HEK293T (cell line): ENCODE measurements at regions not wholly inside any gene's neighbourhood (a gene's known extent, or its start where the extent isn't known, plus 50 kb on each side); places are given as distances from the start of the nearest gene placed in this dataset.

Experiments used
- CTCF ChIA-PET: fragments of 350-600 bp; formaldehyde crosslinking; extraction: SDS; loops from one replicate; lab custom pipeline; 2021; ENCODE audit warnings: antibody characterized with exemption, inconsistent platforms; lab: Yijun Ruan, JAX
- POLR2A ChIA-PET: fragments of 350-600 bp; formaldehyde crosslinking; extraction: SDS; loops from one replicate; lab custom pipeline; 2020; ENCODE audit warnings: antibody characterized with exemption, inconsistent platforms; lab: Yijun Ruan, JAX
- DNase-seq: peaks from one replicate; pipeline ENCODE4 v3.0.0; 2012; ENCODE audit warnings: mixed read lengths; ENCODE audit errors: extremely low spot score
- ARNT ChIP-seq: fragments of 450-650 bp; IDR thresholded peaks from 2 replicates; pipeline ENCODE4 v1.6.1; 2017; ENCODE audit warnings: mild to moderate bottlenecking
- BHLHE40 ChIP-seq: fragments of 450-650 bp; IDR thresholded peaks from 2 replicates; pipeline ENCODE4 v1.6.1; 2016; ENCODE audit warnings: mild to moderate bottlenecking, moderate library complexity, borderline replicate concordance
- CTBP1 ChIP-seq: fragments of 450-650 bp; IDR thresholded peaks from 2 replicates; pipeline ENCODE4 v1.6.1; 2016; ENCODE audit warnings: borderline replicate concordance
- ELF4 ChIP-seq: fragments of 450-650 bp; IDR thresholded peaks from 2 replicates; pipeline ENCODE4 v1.6.1; 2017; ENCODE audit warnings: antibody characterized with exemption
- FOXA1 ChIP-seq: fragments of 450-650 bp; IDR thresholded peaks from 2 replicates; pipeline ENCODE4 v1.6.1; 2016; ENCODE audit warnings: mild to moderate bottlenecking
- FOXK2 ChIP-seq: fragments of 450-650 bp; IDR thresholded peaks from 2 replicates; pipeline ENCODE4 v1.6.1; 2016; ENCODE audit warnings: mild to moderate bottlenecking
- FOXM1 ChIP-seq: fragments of 450-650 bp; IDR thresholded peaks from 2 replicates; pipeline ENCODE4 v1.6.1; 2017; ENCODE audit warnings: mild to moderate bottlenecking, borderline replicate concordance
- HDGF ChIP-seq: fragments of 450-650 bp; IDR thresholded peaks from 2 replicates; pipeline ENCODE4 v1.6.1; 2017; ENCODE audit warnings: antibody characterized with exemption, borderline replicate concordance
- L3MBTL2 ChIP-seq: fragments of 450-650 bp; conservative IDR thresholded peaks from 2 replicates; pipeline ENCODE4 v1.6.1; 2016; ENCODE audit warnings: mild to moderate bottlenecking
- LEF1 ChIP-seq: fragments of 450-650 bp; IDR thresholded peaks from 2 replicates; pipeline ENCODE4 v1.6.1; 2017; ENCODE audit warnings: mild to moderate bottlenecking, borderline replicate concordance
- NFRKB ChIP-seq: fragments of 450-650 bp; IDR thresholded peaks from 2 replicates; pipeline ENCODE4 v1.6.1; 2016; ENCODE audit warnings: mild to moderate bottlenecking, moderate library complexity
- PKNOX1 ChIP-seq: fragments of 450-650 bp; IDR thresholded peaks from 2 replicates; pipeline ENCODE4 v1.6.1; 2016
- SP1 ChIP-seq: fragments of 450-650 bp; IDR thresholded peaks from 2 replicates; pipeline ENCODE4 v1.6.1; 2017
- SUZ12 ChIP-seq: fragments of 450-650 bp; IDR thresholded peaks from 2 replicates; pipeline ENCODE4 v1.6.1; 2016; ENCODE audit warnings: mild to moderate bottlenecking
- TARDBP ChIP-seq: fragments of 450-650 bp; IDR thresholded peaks from 2 replicates; pipeline ENCODE4 v1.6.1; 2016
- ZNF384 ChIP-seq: fragments of 450-650 bp; IDR thresholded peaks from 2 replicates; pipeline ENCODE4 v1.6.1; 2016

GRCh38 chr19:5230730-5231555 lies 109.7 kb downstream of the PTPRS start:
- TF ChIP-seq NFRKB, result no peak
- TF ChIP-seq CTBP1, result no peak
- no peak for TF ChIP-seq BHLHE40
- no peak for TF ChIP-seq ELF4
- no peak for TF ChIP-seq ARNT
- TF ChIP-seq FOXM1, result no peak
- TF ChIP-seq L3MBTL2, result no peak
- no peak for TF ChIP-seq HDGF
- TF ChIP-seq SP1, result no peak
- no peak for TF ChIP-seq SUZ12
- no peak for TF ChIP-seq TARDBP
- TF ChIP-seq FOXA1, result no peak
- DNase-seq, result no peak
- POLR2A ChIA-PET, result no interaction called here
- CTCF ChIA-PET, result no interaction called here

GRCh38 chr19:5229778-5230335 lies 110.8 kb downstream of the PTPRS start:
- ChIA-PET POLR2A (no interaction called here), CTCF (no interaction called here)
- TF ChIP-seq BHLHE40 (no peak), CTBP1 (no peak), FOXM1 (no peak), FOXA1 (no peak), ZNF384 (no peak), NFRKB (no peak), ARNT (no peak), FOXK2 (no peak), L3MBTL2 (no peak), ELF4 (no peak), SUZ12 (no peak), TARDBP (no peak), HDGF (no peak), PKNOX1 (no peak), LEF1 (no peak)
- no peak for DNase-seq

- DNase-seq, result peak; percentile 41
- CTCF ChIA-PET, result no interaction called here
- TF ChIP-seq BHLHE40, result no peak
- no peak for TF ChIP-seq PKNOX1
- TF ChIP-seq TARDBP, result no peak
- TF ChIP-seq LEF1, result no peak
- no peak for TF ChIP-seq SUZ12
- no peak for TF ChIP-seq ELF4
- no peak for TF ChIP-seq CTBP1
- TF ChIP-seq L3MBTL2, result no peak
- TF ChIP-seq SP1, result no peak
- no peak for TF ChIP-seq FOXA1
- no peak for TF ChIP-seq ZNF384
- no peak for TF ChIP-seq NFRKB
- TF ChIP-seq FOXK2, result no peak
- TF ChIP-seq FOXM1, result no peak
- TF ChIP-seq HDGF, result no peak
- no peak for TF ChIP-seq ARNT
- POLR2A ChIA-PET, result no interaction called here
These were observed 111.5 kb downstream of the PTPRS start for GRCh38 chr19:5228932-5229777.

GRCh38 chr19:5228490-5228889 lies 112.1 kb downstream of the PTPRS start:
- DNase-seq, result no peak
- POLR2A ChIA-PET, result no interaction called here
- TF ChIP-seq BHLHE40, result no peak
- no peak for TF ChIP-seq ARNT
- TF ChIP-seq TARDBP, result no peak
- no peak for TF ChIP-seq FOXA1
- TF ChIP-seq HDGF, result no peak
- no peak for TF ChIP-seq SP1
- no peak for TF ChIP-seq L3MBTL2
- TF ChIP-seq FOXK2, result no peak
- no peak for TF ChIP-seq SUZ12
- no peak for TF ChIP-seq NFRKB
- CTCF ChIA-PET, result no interaction called here

GRCh38 chr19:5225486-5226345 lies 114.9 kb downstream of the PTPRS start:
- CTCF ChIA-PET, result interaction anchor here (0.6 kb wide), 1 partner anchor 1265 kb away, joined by 3 read pairs; no protein-coding TSS in a partner anchor
- no peak for TF ChIP-seq TARDBP
- TF ChIP-seq ARNT, result no peak
- no peak for TF ChIP-seq LEF1
- TF ChIP-seq ELF4, result no peak
- TF ChIP-seq PKNOX1, result no peak
- no peak for TF ChIP-seq FOXM1
- TF ChIP-seq NFRKB, result no peak
- no peak for TF ChIP-seq L3MBTL2
- no peak for TF ChIP-seq BHLHE40
- no peak for TF ChIP-seq SUZ12
- no peak for TF ChIP-seq HDGF
- TF ChIP-seq SP1, result no peak
- TF ChIP-seq ZNF384, result no peak
- no peak for TF ChIP-seq FOXK2
- no peak for TF ChIP-seq CTBP1
- no peak for TF ChIP-seq FOXA1
- peak; percentile 38 for DNase-seq
- POLR2A ChIA-PET, result no interaction called here
